GM18502 (cell line): ENCODE measurements at regions not wholly inside any gene's neighbourhood (a gene's known extent, or its start where the extent isn't known, plus 50 kb on each side); places are given as distances from the start of the nearest gene placed in this dataset.

Experiments used
- ATAC-seq: cut with Tn5 transposase; IDR thresholded peaks from one replicate; pipeline ENCODE4 v1.9.1; 2021; ENCODE audit warnings: mild to moderate bottlenecking; ENCODE audit not compliant: unreplicated experiment, poor library complexity

GRCh38 chr19:32289566-32290210, 55.7 kb upstream of the ZNF507 start:
- no peak for ATAC-seq

- ATAC-seq, result no peak
These were observed 53.5 kb upstream of the ZNF507 start for GRCh38 chr19:32291876-32292275.

GRCh38 chr19:32294871-32295438, 50.5 kb upstream of the ZNF507 start:
- ATAC-seq, result no peak
